ENCODE measurements at regions not wholly inside any gene's neighbourhood (a gene's known extent, or its start where the extent isn't known, plus 50 kb on each side); places are given as distances from the start of the nearest gene placed in this dataset.

GRCh38 chr11:80593648-80594374 lies 1153.0 kb upstream of the TENM4 start:
- ATAC-seq (peak; percentile 92), DNase-seq (ENCODE audit: low read depth, low spot score) (peak; percentile 58)

GRCh38 chr11:80592546-80592945 lies 1151.7 kb upstream of the TENM4 start:
- BruUV-seq (replicated peaks), result no TSS peak
- intact Hi-C loops (cut with micrococcal nuclease; ENCODE audit: unreplicated experiment), result loop anchor here (10.0 kb wide), 1 partner anchor 62 kb away; no protein-coding TSS in a partner anchor
- Histone ChIP-seq H3K27ac (ENCODE audit: low read length) (peak overlapping the region; percentile 70), H3K9me3 (ENCODE audit: control insufficient read depth, insufficient read depth, low read depth, low read length) (peaks cover 22% of the 10 kb centered on the region; the same call in 1 of the 2 replicates), H3K4me3 (ENCODE audit: low read depth in 2 of 2, low read length in 2 of 2) (no peak overlapping the region), H3K36me3 (ENCODE audit: control insufficient read depth, insufficient read depth, low read length) (no peaks in the 10 kb centered on the region), H3K27me3 (ENCODE audit: control insufficient read depth, insufficient read depth, low read length) (no peaks in the 10 kb centered on the region), H3K4me1 (ENCODE audit: control insufficient read depth, insufficient read depth, low read length) (peaks cover 34% of the 10 kb centered on the region)
- no peak for ATAC-seq
- POLR2A ChIA-PET, result interaction anchor here (0.6 kb wide), 1 partner anchor 312 kb away, joined by 3 read pairs; no protein-coding TSS in a partner anchor
- CTCF ChIA-PET, result no interaction called here
- no peak for DNase-seq (ENCODE audit: low read depth, low spot score)
- TF ChIP-seq POLR2AphosphoS5 (IDR thresholded peaks at IDR 0.05; ENCODE audit: low read depth, low read length), result no peak
- TF ChIP-seq CTCF (IDR thresholded peaks at IDR 0.05), result no peak
- TF ChIP-seq SIN3A (IDR thresholded peaks at IDR 0.05; ENCODE audit: borderline replicate concordance, insufficient read depth, low read depth, low read length), result no peak
- no peak for TF ChIP-seq REST (IDR thresholded peaks at IDR 0.05; ENCODE audit: insufficient read depth in 1 of 2, low read depth in 2 of 2, low read length in 1 of 2)
- TF ChIP-seq TCF7L2 (IDR thresholded peaks at IDR 0.05; ENCODE audit: low read depth, low read length), result no peak
- in situ Hi-C loops (cut with HindIII; ENCODE audit: low pct_unique_long_range_greater_than_20kb, low sequenced_read_pairs), result no loop called here

More at GRCh38 chr11:80593648-80594374, 1153.0 kb upstream of the TENM4 start:
- ChIA-PET CTCF (no interaction called here), POLR2A (no interaction called here)
- Histone ChIP-seq H3K9me3 (ENCODE audit: control insufficient read depth, insufficient read depth, low read depth, low read length) (peaks cover 26% of the 10 kb centered on the region; the same call in 1 of the 2 replicates), H3K4me1 (ENCODE audit: control insufficient read depth, insufficient read depth, low read length) (peaks cover 29% of the 10 kb centered on the region), H3K27me3 (ENCODE audit: control insufficient read depth, insufficient read depth, low read length) (no peaks in the 10 kb centered on the region), H3K4me3 (ENCODE audit: low read depth in 2 of 2, low read length in 2 of 2) (no peak overlapping the region), H3K36me3 (ENCODE audit: control insufficient read depth, insufficient read depth, low read length) (no peaks in the 10 kb centered on the region), H3K27ac (ENCODE audit: low read length) (peak overlapping the region; percentile 70)
- TF ChIP-seq POLR2AphosphoS5 (IDR thresholded peaks at IDR 0.05; ENCODE audit: low read depth, low read length) (peak; percentile 42; the same call in 1 of the 2 replicates), REST (IDR thresholded peaks at IDR 0.05; ENCODE audit: insufficient read depth in 1 of 2, low read depth in 2 of 2, low read length in 1 of 2) (no peak), TCF7L2 (IDR thresholded peaks at IDR 0.05; ENCODE audit: low read depth, low read length) (no peak), SIN3A (IDR thresholded peaks at IDR 0.05; ENCODE audit: borderline replicate concordance, insufficient read depth, low read depth, low read length) (no peak)
- in situ Hi-C loops (cut with HindIII; ENCODE audit: low pct_unique_long_range_greater_than_20kb, low sequenced_read_pairs), result no loop called here
- BruUV-seq (replicated peaks), result TSS peak; percentile 94
- intact Hi-C loops (cut with micrococcal nuclease; ENCODE audit: unreplicated experiment), result loop anchor here (10.0 kb wide), 1 partner anchor 61 kb away; no protein-coding TSS in a partner anchor

Data from Panc1 (cell line).